ENCODE measurements at regions not wholly inside any gene's neighbourhood (a gene's known extent, or its start where the extent isn't known, plus 50 kb on each side); places are given as distances from the start of the nearest gene placed in this dataset.

DNA sequence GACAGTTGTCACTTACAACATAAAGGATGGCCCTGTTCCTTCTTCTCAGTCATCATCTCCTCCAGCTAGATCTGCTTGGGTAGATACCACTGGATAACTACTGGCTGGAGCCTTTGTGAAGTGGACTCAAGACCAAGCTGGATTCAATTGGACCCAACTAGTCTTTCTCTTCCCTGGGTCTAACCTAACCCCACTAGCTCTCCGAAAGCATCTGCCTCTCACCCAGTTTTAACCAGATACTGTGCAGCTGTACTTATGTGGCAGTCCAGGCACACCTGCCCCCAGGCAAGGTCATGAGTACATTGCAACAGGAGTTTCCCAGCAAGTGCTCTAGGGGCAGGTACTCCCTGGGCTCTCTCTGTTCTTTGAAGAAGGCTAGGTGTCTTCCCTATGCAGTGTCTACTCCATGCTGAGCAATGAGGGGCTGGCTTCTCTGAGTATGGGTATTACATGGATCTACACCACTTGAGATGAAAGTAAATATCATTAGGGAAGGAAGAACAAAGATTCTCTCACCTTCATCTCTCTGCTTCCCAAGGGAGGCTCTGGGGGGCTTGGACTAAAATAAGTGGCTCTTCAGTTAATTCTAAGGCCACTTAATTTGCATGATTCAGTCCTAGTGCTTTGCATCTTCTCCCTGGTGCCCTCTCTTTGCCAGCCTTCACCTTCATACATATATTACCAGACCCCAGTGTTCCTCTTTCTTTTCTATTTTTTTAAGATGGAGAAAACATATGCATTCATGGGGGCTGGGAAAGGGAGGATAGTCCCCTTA is 236.1 kb downstream of the NXPE2 start:
- TF ChIP-seq YY1 (IDR thresholded peaks at IDR 0.05; ENCODE audit: insufficient read depth, insufficient read length) (no peak), SUZ12 (IDR thresholded peaks at IDR 0.05; ENCODE audit: extremely low read depth, insufficient read depth, insufficient read length) (no peak), ZNF274 (IDR thresholded peaks at IDR 0.05; ENCODE audit: low read depth, low read length) (no peak)

Measured in NT2/D1 (cell line).